Epithelial cell of esophagus (primary cell): ENCODE measurements at regions not wholly inside any gene's neighbourhood (a gene's known extent, or its start where the extent isn't known, plus 50 kb on each side); places are given as distances from the start of the nearest gene placed in this dataset.

Experiments
- DNase-seq: peaks from one replicate; pipeline ENCODE4 v3.0.0; 2010; ENCODE audit warnings: low read depth
- H3K4me3 ChIP-seq: 2 replicates; pipeline ENCODE4 v1.5.1; 2011; ENCODE audit warnings: mild to moderate bottlenecking, low read length, control low read depth
- CTCF ChIP-seq: IDR thresholded peaks from 2 replicates; pipeline ENCODE4 v1.5.1; 2011; ENCODE audit warnings: low read depth, mild to moderate bottlenecking, low read length, control low read depth, inconsistent platforms; ENCODE audit not compliant: insufficient read depth; ENCODE audit errors: missing control alignments

GRCh38 chr10:117876210-117876609, 170.5 kb downstream of the RAB11FIP2 start:
- no peak overlapping the region for H3K4me3 ChIP-seq
- no peak for DNase-seq
- TF ChIP-seq CTCF, result no peak

DNA sequence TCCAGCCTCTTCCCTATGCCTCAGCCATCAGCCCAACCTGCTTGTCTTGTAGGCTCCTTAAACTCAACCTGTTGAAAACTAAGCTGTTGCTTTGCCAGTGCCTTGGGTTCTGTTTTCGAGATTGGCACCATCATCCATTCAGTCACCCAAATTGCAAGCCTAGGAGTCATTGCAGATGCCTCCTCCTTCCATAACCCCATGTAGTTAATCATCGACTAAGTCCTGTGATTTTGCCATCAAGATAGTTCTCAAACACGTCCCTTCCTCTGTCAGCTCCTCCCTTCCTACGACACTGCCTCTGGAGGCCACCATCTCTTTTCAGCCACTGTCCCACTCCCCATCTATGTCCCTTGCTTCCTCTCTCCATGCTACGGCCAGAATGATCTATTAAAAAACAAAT, 168.1 kb downstream of the RAB11FIP2 start:
- peak; percentile 2 for DNase-seq
- no peak overlapping the region for H3K4me3 ChIP-seq
- no peak for TF ChIP-seq CTCF

DNA sequence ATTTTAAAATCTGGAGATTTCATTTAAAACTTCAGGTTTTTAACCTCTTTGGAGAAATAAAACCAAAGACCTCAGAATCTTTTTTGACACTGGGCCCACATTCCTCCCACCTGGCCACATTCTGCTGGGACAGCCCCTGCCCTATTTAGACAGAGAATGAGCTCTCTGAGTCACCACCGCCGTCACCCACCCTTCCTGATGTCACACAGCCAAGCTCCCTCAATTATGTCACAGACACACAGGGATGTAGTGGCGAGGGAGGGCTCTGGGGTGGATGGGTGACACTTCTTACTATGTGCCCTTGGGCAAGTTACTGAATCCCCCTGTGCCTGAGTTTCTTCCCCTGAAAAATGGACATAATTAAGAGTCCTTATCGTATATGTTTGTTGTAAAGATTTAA, 162.6 kb downstream of the RAB11FIP2 start:
- no peak overlapping the region for H3K4me3 ChIP-seq
- DNase-seq, result no peak
- TF ChIP-seq CTCF, result no peak

- H3K4me3 ChIP-seq, result no peak overlapping the region
- no peak for TF ChIP-seq CTCF
- no peak for DNase-seq
These were observed 162.1 kb downstream of the RAB11FIP2 start for GRCh38 chr10:117884592-117884991.

DNA sequence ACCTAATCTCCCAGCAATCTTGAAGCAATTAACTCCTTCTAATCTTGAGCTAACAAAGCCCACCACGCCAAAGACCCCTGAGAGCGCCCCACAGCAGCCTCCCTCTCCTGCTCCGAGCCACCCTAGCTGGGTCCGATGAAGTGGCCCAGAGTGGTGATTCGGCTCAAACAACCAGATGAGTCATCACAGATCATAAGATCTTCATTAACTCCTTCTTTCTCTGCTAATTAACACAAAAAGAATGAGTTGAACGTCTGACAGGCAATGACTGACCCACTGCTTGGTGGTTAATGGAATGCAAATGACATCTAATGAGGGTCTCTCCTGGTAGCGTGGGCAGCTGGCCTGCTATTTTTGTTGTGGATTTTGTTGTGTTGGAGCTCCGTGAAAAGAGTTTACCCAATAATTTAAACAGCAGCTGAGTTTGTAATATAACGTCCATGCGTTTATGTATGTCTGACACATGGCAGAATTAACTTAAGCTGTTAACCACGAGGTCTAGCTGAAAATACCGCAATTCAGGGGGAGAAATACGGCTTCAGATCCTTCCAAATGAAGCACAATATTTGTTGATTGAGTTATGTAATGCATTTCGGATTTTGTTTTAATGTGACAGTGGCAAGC, 161.4 kb downstream of the RAB11FIP2 start:
- TF ChIP-seq CTCF, result no peak
- no peak overlapping the region for H3K4me3 ChIP-seq
- no peak for DNase-seq

DNA sequence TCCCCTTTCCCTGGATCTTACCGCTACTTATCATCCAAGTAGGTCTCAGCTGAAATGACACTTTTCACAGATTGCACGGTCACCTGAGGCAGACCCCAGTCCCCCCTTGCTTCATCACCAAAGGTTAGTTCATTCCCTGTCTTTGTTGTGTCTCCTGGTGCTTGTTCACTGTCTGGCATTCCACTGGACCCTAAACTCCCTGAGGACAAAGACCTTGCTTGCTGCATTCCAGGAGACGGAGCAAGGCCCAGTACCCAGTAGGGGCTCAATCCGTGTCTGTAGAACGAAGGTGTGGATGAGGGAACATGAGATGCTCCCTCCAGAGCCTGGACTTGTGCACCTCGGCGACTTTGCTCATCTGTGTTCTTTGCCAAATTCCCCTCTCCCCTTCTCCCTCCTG, 160.0 kb downstream of the RAB11FIP2 start:
- no peak for TF ChIP-seq CTCF
- H3K4me3 ChIP-seq, result no peak overlapping the region
- no peak for DNase-seq

- no peak overlapping the region for H3K4me3 ChIP-seq
- no peak for TF ChIP-seq CTCF
- no peak for DNase-seq
These were observed 157.1 kb downstream of the RAB11FIP2 start for GRCh38 chr10:117889664-117890063.
